Forelimb muscle (tissue), 1 donor: ENCODE measurements at regions not wholly inside any gene's neighbourhood (a gene's known extent, or its start where the extent isn't known, plus 50 kb on each side); places are given as distances from the start of the nearest gene placed in this dataset.
"Not testable (repeated sequence)": the region's sequence is repeated elsewhere in the genome, so short reads cannot be mapped to it uniquely, and the experiment has no call there.

Source experiments
- DNase-seq: peaks from one replicate; pipeline ENCODE4 v3.0.0-alpha.2; 2013; ENCODE audit warnings: low read depth

DNA sequence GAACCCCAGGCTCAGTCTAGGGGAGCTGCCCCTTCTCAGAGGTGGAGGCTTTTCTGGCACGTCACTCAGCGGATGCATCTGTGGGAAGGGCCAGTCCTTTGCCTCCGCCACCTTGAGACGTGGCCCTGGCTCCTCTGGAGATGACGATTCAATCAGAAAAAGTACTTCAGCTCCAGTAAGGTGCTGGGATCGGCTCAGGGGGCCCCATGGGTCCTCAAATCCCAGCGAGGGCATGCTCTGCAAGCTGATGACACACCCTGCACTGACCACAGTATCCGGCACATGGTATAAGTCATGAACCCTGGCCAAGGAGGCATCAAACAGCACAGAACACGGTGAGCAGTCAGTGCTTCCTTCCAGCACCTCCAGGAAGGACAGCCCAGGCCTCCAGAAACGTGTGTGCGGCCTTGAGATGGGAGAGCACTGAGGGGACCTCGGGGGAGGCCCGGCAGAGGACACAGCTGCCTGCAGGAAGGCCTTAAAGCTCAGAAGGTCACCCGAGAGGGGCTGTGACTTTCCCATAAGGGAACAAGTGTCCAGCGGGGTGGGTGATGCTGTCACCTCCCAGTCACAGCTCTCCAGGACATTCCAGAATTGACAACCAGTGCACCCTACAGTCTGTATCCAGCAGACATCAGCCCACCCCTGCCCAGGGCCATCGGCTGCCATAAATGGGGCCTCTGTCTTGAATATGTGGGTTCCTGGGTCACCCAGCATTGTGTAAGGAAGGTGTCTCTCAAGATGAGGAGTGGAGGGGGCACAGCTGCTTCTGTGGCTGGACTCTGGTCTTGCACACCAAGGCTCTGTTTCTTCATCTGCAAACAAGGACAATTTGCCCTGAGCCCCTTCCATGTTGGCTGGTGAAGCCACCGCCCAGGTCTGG, 205.8 kb downstream of the NDUFA10 start:
- no peak for DNase-seq

DNA sequence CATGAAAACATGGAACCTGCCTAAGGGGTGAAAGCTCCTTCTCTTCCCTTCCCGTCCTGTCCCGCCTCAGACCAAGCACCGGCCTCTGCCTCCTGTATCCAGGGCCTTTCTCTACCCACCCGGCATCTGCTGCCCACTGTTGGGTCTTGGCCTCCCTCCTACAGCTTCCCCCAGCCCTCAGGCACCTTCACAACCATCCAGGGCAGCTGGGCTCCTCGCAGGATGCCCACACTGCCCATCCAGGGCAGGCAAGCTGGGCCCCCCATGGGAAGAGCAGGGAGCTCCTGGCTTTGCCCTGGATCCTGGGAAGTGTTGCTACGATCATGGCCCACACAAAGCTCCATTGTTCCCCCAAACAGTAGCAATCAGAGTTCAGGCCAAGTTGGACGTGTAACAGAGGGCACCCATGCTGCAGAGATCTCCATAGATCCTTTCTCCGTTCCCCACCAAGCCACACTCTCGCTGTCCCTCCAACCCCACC, 206.6 kb downstream of the NDUFA10 start:
- no peak for DNase-seq

DNA sequence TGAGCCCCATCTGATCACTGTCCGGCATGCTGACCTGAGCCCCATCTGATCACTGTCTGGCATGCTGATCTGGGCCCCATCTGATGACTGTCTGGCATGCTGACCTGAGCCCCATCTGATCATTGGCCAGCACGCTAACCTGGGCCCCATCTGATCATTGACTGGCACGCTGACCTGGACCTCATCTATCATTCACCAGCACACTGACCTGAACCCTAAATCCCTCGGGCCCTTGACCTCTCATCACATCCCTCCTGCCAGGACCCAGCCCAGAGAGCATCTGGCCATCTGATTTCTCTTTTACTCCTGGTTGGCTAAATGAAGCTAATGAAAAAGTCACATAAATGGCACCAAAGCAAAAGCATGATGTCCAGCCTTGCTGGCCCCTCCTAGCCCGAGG, 207.1 kb downstream of the NDUFA10 start:
- DNase-seq = no peak

DNA sequence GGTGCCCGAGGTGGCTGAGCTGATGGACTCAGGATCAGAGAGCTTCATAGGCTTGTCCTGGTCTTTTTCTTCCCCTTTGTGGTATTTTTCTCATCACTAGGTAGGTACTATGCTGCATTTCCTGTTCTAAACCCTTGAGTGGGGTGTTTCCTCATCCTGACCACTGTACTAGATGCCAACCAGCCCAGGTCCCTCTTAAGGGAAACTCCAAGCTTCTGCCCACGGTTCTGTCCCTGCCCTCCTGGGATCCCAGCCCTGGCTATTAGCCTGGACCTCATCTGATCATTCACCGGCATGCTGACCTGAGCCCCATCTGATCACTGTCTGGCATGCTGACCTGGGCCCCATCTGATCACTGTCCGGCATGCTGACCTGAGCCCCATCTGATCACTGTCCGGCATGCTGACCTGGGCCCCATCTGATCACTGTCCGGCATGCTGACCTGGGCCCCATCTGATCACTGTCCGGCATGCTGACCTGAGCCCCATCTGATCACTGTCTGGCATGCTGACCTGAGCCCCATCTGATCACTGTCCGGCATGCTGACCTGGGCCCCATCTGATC, 207.6 kb downstream of the NDUFA10 start:
- DNase-seq = not testable (repeated sequence)

- DNase-seq = no peak
These were observed 208.3 kb downstream of the NDUFA10 start for GRCh38 chr2:239816576-239817467.

GRCh38 chr2:239815671-239816070, 209.5 kb downstream of the NDUFA10 start:
- no peak for DNase-seq

DNA sequence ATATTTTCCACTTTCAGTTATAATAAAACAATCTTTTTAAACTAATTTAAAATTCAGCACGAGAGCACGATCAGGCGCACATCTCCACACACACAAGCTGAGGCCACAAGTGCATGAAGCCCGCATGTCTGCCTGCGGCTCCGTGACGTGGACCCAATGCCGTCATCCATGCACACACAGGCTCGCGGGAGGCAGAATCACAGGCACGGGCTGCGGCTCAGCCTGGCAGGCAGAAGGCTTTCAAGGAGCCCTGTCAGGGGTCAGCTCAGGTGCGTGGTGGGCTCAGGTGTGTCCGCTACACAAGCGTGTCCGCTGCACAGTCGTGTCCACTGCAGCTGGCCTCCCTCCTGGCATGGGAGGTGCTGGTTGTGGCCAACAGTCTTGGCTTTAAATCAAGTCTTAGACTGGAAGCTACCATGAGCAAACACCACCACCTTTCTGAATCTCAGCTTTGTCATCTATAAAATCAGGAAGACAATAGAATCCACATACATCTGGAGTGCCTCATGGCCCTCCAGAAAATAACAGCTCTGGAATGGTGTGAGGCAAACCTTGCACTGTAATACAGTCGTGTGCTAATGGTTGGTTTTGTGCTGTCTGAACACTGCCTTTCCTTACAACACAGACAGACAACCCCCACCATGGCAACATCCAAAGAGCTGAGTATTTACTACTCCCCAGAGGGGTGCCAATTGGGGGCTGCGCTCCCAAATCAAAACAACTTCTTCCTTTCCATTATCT, 210.1 kb downstream of the NDUFA10 start:
- DNase-seq = no peak

GRCh38 chr2:239814116-239814860, 210.9 kb downstream of the NDUFA10 start:
- peak; percentile 86 for DNase-seq

GRCh38 chr2:239813261-239814115, 211.7 kb downstream of the NDUFA10 start:
- no peak for DNase-seq

DNA sequence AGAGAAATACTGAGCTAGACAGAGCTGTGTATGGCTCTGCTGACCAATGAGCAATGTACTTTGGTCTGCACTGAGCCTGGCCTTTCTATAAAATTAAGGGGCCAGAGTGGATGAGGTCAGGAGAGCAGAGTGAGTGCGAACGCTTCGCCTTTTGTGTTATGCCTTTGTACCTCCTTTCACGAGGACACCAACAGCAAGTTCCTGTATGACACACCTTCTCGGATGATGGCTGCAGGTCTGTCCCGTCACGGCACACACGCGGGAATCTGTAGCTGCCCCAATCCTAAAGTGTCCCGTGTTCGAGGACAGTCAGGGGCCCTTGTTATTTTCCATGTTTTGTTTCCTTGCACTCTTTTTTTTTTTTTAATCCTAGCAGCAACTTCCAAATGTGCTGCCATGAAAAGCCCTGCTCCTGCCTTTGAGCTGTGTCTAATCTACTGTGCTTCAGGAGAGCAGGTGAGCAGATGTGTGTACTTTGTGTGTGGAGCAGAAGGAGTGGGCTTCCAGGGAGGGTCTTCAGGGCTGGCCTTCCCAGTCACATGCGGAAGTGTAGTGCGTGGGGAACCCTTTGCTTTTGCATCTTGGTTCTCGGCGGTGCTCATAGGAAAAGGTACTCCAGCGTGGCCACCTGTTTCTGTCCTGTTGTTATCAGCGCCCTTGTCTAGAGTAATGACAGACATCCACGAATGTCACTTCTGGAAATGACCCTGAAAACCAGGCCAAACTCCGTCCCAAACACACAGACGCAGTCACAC, 213.2 kb downstream of the NDUFA10 start:
- DNase-seq = no peak

GRCh38 chr2:239811111-239811781, 213.9 kb downstream of the NDUFA10 start:
- DNase-seq = peak; percentile 85

DNA sequence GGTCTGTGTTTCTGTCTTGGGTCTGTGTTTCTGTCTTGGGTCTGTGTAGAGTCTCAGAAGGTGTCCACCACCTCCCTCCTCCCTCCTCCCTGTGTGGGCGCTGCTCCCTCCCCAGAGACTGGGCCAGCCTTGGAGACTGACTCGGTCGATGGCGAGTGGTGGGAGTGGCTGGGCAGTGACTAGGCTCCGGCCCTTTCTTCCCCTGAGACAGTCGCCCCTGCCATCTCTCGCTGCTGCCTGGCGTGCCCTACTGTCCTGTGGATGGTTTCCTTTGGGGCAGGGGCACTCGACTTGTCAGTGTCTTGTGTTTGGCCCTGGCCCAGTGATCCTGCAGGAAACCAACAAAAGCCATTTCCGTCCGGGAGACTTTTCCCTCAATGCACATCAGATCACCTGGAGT, 215.8 kb downstream of the NDUFA10 start:
- no peak for DNase-seq

DNA sequence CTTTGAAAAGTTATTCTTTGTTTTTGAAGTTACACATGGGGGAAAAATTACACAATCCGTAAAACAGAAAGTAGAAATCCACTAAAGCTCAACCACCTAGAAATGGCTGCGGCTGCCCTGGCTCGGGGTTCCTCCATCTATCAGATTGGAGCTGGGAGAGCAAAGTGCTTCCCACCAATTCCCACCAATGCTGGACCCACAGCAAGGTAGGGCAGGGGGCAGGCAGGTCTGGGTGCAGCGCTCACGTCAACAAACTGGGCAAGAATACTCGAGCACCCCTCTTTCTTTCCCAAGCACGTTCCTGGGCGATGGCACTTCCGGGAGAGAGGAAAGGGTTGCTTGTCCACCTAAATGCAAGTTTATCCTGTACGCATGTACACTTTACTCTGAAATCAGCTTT, 217.6 kb downstream of the NDUFA10 start:
- no peak for DNase-seq

DNA sequence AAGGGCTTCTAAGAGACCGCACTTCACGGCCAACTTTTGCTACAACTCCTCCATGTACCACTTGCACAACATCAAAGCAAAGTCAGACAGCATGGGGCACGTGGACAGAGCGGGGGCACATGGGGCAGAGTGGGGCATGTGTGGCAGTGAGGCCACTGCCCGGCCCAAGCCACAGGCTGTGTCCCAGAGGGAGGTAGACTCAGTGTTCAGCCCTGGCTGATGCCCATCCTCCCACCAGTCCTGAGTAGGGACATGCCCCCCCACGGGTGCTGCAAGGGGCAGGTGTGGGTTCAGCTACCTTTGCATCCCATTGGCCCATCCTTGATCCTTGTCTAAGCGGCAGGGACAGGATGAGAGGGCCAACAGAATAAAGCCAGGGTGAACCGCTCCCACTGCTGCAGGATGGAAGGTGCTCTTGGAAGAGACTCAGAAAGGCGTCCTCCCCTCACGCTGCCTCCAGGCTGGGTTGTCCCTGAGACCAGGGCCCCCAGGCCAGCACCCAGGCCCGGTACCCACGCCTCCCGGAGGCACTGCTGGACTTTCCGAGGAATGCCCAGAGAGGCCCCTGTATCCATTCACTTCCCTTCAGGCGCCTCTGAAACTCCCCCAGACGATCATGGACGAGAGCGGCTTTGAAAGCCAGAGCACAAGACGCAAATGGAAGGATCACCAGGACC, 218.2 kb downstream of the NDUFA10 start:
- DNase-seq = no peak

- DNase-seq = no peak
These were observed 218.9 kb downstream of the NDUFA10 start for GRCh38 chr2:239806276-239806675.

GRCh38 chr2:239805414-239805813, 219.7 kb downstream of the NDUFA10 start:
- no peak for DNase-seq

DNA sequence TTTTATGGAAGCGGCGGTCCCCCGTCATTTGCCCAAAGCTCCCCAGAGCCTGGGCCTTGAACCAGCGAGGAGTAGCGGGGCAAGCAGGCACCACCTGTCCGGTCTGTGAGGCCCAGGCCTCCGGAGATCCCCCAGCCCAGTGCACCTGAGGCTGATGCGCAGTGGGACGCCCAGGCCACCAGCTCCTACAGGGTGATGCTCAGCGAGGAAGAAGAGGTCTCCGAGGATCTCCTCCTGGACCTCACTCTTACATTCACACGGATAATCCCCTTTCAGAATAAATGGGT, 220.2 kb downstream of the NDUFA10 start:
- no peak for DNase-seq
